WTC11 (cell line): ENCODE measurements at regions not wholly inside any gene's neighbourhood (a gene's known extent, or its start where the extent isn't known, plus 50 kb on each side); places are given as distances from the start of the nearest gene placed in this dataset.

Experiments used
- CREB1 ChIP-seq: sonication (generic); formaldehyde crosslinking; IDR thresholded peaks from 2 replicates; pipeline ENCODE4 v1.8.0; 2023; ENCODE audit warnings: mild to moderate bottlenecking, missing genetic modification reagents
- E2F4 ChIP-seq: sonication (generic); formaldehyde crosslinking; IDR thresholded peaks from 2 replicates; pipeline ENCODE4 v1.8.1; 2022; ENCODE audit warnings: low read depth, mild to moderate bottlenecking, moderate library complexity, missing genetic modification reagents, borderline replicate concordance
- ELF4 ChIP-seq: sonication (generic); formaldehyde crosslinking; IDR thresholded peaks from 2 replicates; pipeline ENCODE4 v1.8.1; 2022; ENCODE audit warnings: low read depth, mild to moderate bottlenecking, moderate library complexity, missing genetic modification reagents
- ESRRA ChIP-seq: sonication (generic); formaldehyde crosslinking; IDR thresholded peaks from 2 replicates; pipeline ENCODE4 v1.8.1; 2022; ENCODE audit warnings: mild to moderate bottlenecking, missing genetic modification reagents, borderline replicate concordance
- IRF2 ChIP-seq: sonication (generic); formaldehyde crosslinking; IDR thresholded peaks from 2 replicates; pipeline ENCODE4 v1.8.0; 2022; ENCODE audit warnings: low read depth, missing genetic modification reagents, borderline replicate concordance
- KAT7 ChIP-seq: sonication (generic); formaldehyde crosslinking; IDR thresholded peaks from 2 replicates; pipeline ENCODE4 v1.8.1; 2023; ENCODE audit warnings: missing genetic modification reagents, mild to moderate bottlenecking, borderline replicate concordance
- NR1H2 ChIP-seq: sonication (generic); formaldehyde crosslinking; IDR thresholded peaks from 2 replicates; pipeline ENCODE4 v1.9.0; 2021; ENCODE audit warnings: mild to moderate bottlenecking, moderate library complexity, missing genetic modification reagents
- TEAD1 ChIP-seq: sonication (generic); formaldehyde crosslinking; IDR thresholded peaks from 2 replicates; pipeline ENCODE4 v1.8.0; 2022; ENCODE audit warnings: mild to moderate bottlenecking, missing genetic modification reagents
- TEAD4 ChIP-seq: sonication (generic); formaldehyde crosslinking; IDR thresholded peaks from 2 replicates; pipeline ENCODE4 v1.8.0; 2022; ENCODE audit warnings: mild to moderate bottlenecking, missing genetic modification reagents
- ZBTB21 ChIP-seq: sonication (generic); formaldehyde crosslinking; IDR thresholded peaks from 2 replicates; pipeline ENCODE4 v1.8.1; 2023; ENCODE audit warnings: mild to moderate bottlenecking, missing genetic modification reagents, borderline replicate concordance
- ZNF138 ChIP-seq: sonication (generic); formaldehyde crosslinking; conservative IDR thresholded peaks from 2 replicates; pipeline ENCODE4 v1.8.1; 2022; ENCODE audit warnings: mild to moderate bottlenecking, moderate library complexity, missing genetic modification reagents
- ZNF263 ChIP-seq: sonication (generic); formaldehyde crosslinking; IDR thresholded peaks from 2 replicates; pipeline ENCODE4 v1.8.1; 2022; ENCODE audit warnings: low read depth, mild to moderate bottlenecking, moderate library complexity, missing genetic modification reagents
- TF ChIP-seq, protein P1 (sequence below): fragments of 200-600 bp; IDR thresholded peaks from 2 replicates; pipeline ENCODE4 v1.8.0; 2022; ENCODE audit warnings: antibody characterized with exemption
- TF ChIP-seq, protein P2 (sequence below): sonication (generic); formaldehyde crosslinking; IDR thresholded peaks from 2 replicates; pipeline ENCODE4 v1.8.1; 2023; ENCODE audit warnings: mild to moderate bottlenecking, missing genetic modification reagents, moderate library complexity

DNA sequence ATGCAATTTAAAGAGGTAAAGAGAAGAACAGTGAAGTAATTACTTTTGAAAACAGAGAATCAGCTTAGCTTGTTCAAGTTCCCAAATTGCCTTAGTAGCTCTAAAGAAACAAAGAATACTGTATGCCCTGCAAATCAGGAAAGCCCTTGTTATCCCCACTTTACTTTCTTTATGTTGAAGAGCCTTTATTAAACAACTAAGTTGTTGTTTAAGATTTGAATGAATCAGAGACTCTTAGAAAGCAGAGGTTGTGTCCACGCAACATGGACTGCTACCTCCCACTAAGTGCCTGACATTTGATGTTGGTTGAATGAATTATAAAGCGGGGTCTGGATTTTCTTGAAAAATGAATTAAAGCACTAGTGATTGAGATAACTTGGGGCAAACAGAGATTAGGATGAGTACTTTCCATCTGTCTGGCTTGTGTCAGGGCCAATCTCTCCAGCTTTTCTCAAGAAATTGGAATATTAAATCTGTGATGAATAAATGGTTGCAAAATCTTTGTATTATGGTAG is 214.7 kb downstream of the POSTN start:
- no peak for TF ChIP-seq ZNF138
- no peak for TF ChIP-seq NR1H2 (CRISPR knock-in tag)
- no peak for TF ChIP-seq IRF2
- TF ChIP-seq, protein P1, sequence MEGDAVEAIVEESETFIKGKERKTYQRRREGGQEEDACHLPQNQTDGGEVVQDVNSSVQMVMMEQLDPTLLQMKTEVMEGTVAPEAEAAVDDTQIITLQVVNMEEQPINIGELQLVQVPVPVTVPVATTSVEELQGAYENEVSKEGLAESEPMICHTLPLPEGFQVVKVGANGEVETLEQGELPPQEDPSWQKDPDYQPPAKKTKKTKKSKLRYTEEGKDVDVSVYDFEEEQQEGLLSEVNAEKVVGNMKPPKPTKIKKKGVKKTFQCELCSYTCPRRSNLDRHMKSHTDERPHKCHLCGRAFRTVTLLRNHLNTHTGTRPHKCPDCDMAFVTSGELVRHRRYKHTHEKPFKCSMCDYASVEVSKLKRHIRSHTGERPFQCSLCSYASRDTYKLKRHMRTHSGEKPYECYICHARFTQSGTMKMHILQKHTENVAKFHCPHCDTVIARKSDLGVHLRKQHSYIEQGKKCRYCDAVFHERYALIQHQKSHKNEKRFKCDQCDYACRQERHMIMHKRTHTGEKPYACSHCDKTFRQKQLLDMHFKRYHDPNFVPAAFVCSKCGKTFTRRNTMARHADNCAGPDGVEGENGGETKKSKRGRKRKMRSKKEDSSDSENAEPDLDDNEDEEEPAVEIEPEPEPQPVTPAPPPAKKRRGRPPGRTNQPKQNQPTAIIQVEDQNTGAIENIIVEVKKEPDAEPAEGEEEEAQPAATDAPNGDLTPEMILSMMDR = no peak
- TF ChIP-seq TEAD4 (CRISPR knock-in tag) = no peak
- TF ChIP-seq ZBTB21 (CRISPR knock-in tag) = no peak
- TF ChIP-seq, protein P2, sequence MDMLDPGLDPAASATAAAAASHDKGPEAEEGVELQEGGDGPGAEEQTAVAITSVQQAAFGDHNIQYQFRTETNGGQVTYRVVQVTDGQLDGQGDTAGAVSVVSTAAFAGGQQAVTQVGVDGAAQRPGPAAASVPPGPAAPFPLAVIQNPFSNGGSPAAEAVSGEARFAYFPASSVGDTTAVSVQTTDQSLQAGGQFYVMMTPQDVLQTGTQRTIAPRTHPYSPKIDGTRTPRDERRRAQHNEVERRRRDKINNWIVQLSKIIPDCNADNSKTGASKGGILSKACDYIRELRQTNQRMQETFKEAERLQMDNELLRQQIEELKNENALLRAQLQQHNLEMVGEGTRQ (CRISPR knock-in tag) = no peak
- no peak for TF ChIP-seq ZNF263 (CRISPR knock-in tag)
- no peak for TF ChIP-seq ELF4 (CRISPR knock-in tag)
- TF ChIP-seq KAT7 (CRISPR knock-in tag) = no peak
- TF ChIP-seq CREB1 = no peak
- TF ChIP-seq TEAD1 (CRISPR knock-in tag) = no peak
- TF ChIP-seq E2F4 (CRISPR knock-in tag) = no peak
- TF ChIP-seq ESRRA = no peak
